CD14-positive monocyte (primary cell): ENCODE measurements at regions not wholly inside any gene's neighbourhood (a gene's known extent, or its start where the extent isn't known, plus 50 kb on each side); places are given as distances from the start of the nearest gene placed in this dataset.

Experiments
- DNase-seq, 3 donors: peaks; one replicate each; pipeline ENCODE4 v3.0.0-alpha.2; 2011 to 2022
- H2AFZ ChIP-seq: 2 replicates; pipeline ENCODE4 v1.6.0; 2012; ENCODE audit warnings: mild to moderate bottlenecking, low read depth, low read length, inconsistent platforms; ENCODE audit not compliant: insufficient read depth, poor library complexity, severe bottlenecking
- H3K27ac ChIP-seq, 2 donors: 1 replicate in 1 of 2; 2 replicates in 1 of 2; pipeline ENCODE4 v1.5.1; 2012 to 2013; ENCODE audit warnings: low read length in 2 of 2, control low read depth in 1 of 2, inconsistent platforms in 1 of 2, low read depth in 1 of 2, mild to moderate bottlenecking in 1 of 2
- H3K27me3 ChIP-seq, 2 donors: one replicate each; pipeline versions ENCODE4 v1.6.0 to v1.6.1; 2011 to 2013; ENCODE audit warnings: low read length in 2 of 2; ENCODE audit not compliant: control insufficient read depth in 2 of 2, insufficient read depth in 2 of 2
- H3K36me3 ChIP-seq, 2 donors: replicated peaks in 1 of 2; 1 replicate in 1 of 2; 2 replicates in 1 of 2; pipeline versions ENCODE4 v1.5.1 to v1.6.1; 2012 to 2013; ENCODE audit warnings: low read length in 2 of 2, control low read depth in 1 of 2, inconsistent platforms in 1 of 2, mild to moderate bottlenecking in 1 of 2; ENCODE audit not compliant: insufficient read depth in 2 of 2, control insufficient read depth in 1 of 2
- H3K4me1 ChIP-seq, 2 donors: 1 replicate in 1 of 2; 2 replicates in 1 of 2; pipeline versions ENCODE4 v1.5.1 to v1.6.1; 2012 to 2013; ENCODE audit warnings: low read length in 2 of 2, control low read depth in 1 of 2, inconsistent platforms in 1 of 2, mild to moderate bottlenecking in 1 of 2, moderate library complexity in 1 of 2; ENCODE audit not compliant: insufficient read depth in 2 of 2, control insufficient read depth in 1 of 2
- H3K4me2 ChIP-seq: replicated peaks from 2 replicates; pipeline ENCODE3; 2012; ENCODE audit warnings: low read length, moderate library complexity, mild to moderate bottlenecking; ENCODE audit not compliant: poor library complexity, severe bottlenecking; ENCODE audit errors: extremely low read depth
- H3K4me3 ChIP-seq, 3 experiments: fragments of 200-600 bp in 1 of 3; sonication (generic) in 1 of 3; replicated peaks in 1 of 3; 1 replicate in 2 of 3; 2 replicates in 1 of 3; pipeline ENCODE4 v1.5.1; 2011 to 2013; ENCODE audit warnings: low read length in 3 of 3, mild to moderate bottlenecking in 3 of 3, control low read depth in 2 of 3, low read depth in 2 of 3, inconsistent platforms in 1 of 3, moderate library complexity in 1 of 3
- H3K79me2 ChIP-seq: 2 replicates; pipeline ENCODE4 v1.6.0; 2012; ENCODE audit warnings: mild to moderate bottlenecking, control low read depth, inconsistent platforms, low read length, moderate library complexity; ENCODE audit not compliant: insufficient read depth
- H3K9ac ChIP-seq: 2 replicates; pipeline ENCODE4 v1.6.0; 2017; ENCODE audit warnings: low read length, mild to moderate bottlenecking; ENCODE audit not compliant: insufficient read depth, poor library complexity, severe bottlenecking
- H3K9me3 ChIP-seq, 2 donors: replicated peaks in 1 of 2; 1 replicate in 1 of 2; 2 replicates in 1 of 2; pipeline versions ENCODE4 v1.5.1 to v1.6.1; 2012 to 2013; ENCODE audit warnings: low read length in 2 of 2, control low read depth in 1 of 2; ENCODE audit not compliant: control insufficient read depth in 1 of 2, insufficient read depth in 1 of 2
- H4K20me1 ChIP-seq: 2 replicates; pipeline ENCODE4 v1.6.0; 2012; ENCODE audit warnings: mild to moderate bottlenecking, low read length, control low read depth, moderate library complexity; ENCODE audit not compliant: insufficient read depth
- H3K27ac Mint-ChIP-seq, 7 donors: one replicate each; pipeline ENCODE4 v1.8.0; 2020; ENCODE audit warnings: mild to moderate bottlenecking in 7 of 7, mixed read lengths in 7 of 7, moderate library complexity in 6 of 7, inconsistent platforms in 2 of 7
- H3K27me3 Mint-ChIP-seq, 3 donors: one replicate each; pipeline ENCODE4 v1.8.0; 2021 to 2022; ENCODE audit warnings: low read depth in 3 of 3, mild to moderate bottlenecking in 3 of 3, mixed read lengths in 3 of 3, moderate library complexity in 3 of 3, inconsistent platforms in 1 of 3
- H3K36me3 Mint-ChIP-seq, 2 donors: one replicate each; pipeline ENCODE4 v1.8.0; 2020; ENCODE audit warnings: mixed read lengths in 2 of 2, inconsistent platforms in 1 of 2, mild to moderate bottlenecking in 1 of 2
- H3K4me1 Mint-ChIP-seq: one replicate; pipeline ENCODE4 v1.8.0; 2020; ENCODE audit warnings: mild to moderate bottlenecking, mixed read lengths
- H3K4me3 Mint-ChIP-seq, 2 donors: one replicate each; pipeline ENCODE4 v1.8.0; 2020; ENCODE audit warnings: mild to moderate bottlenecking in 2 of 2, mixed read lengths in 2 of 2, moderate library complexity in 1 of 2
- H3K9me3 Mint-ChIP-seq, 7 donors: one replicate each; pipeline ENCODE4 v1.8.0; 2020 to 2022; ENCODE audit warnings: mixed read lengths in 7 of 7, mild to moderate bottlenecking in 6 of 7, moderate library complexity in 6 of 7, inconsistent platforms in 2 of 7
- WGBS: methylation state at CpG from one replicate; pipeline ENCODE4 v1.1.5; 2013; ENCODE audit warnings: missing lambda C conversion rate; ENCODE audit not compliant: insufficient coverage; 5-methylcytosine and 5-hydroxymethylcytosine counted together
- intact Hi-C, 2 donors: fragments of 100-400 bp; cut with micrococcal nuclease; formaldehyde crosslinking; loops; one replicate each; pipeline versions ENCODE4 v1.15.0 to v1.15.1; 2023
- TF ChIP-seq, protein P1 (sequence below): fragments of 200-600 bp; IDR thresholded peaks from one replicate; pipeline ENCODE4 v1.8.0; 2022; ENCODE audit warnings: antibody characterized with exemption, mild to moderate bottlenecking

- H3K36me3 ChIP-seq: no peaks in the 10 kb centered on the region
- no peak overlapping the region for H3K27ac ChIP-seq
- no peak overlapping the region for H3K9ac ChIP-seq
- no peak overlapping the region for H3K4me2 ChIP-seq
- H3K27me3 Mint-ChIP-seq: peaks cover 0 to 6% (median 5%) of the 10 kb centered on the region in 3 donors
- no peak overlapping the region for H3K4me3 Mint-ChIP-seq
- H3K79me2 ChIP-seq: no peaks in the 10 kb centered on the region
- WGBS: 52% methylated on average over 7 of the region's 7 CpGs
- peaks cover 0 to 2% (median 0%) of the 10 kb centered on the region in 7 donors for H3K9me3 Mint-ChIP-seq
- DNase-seq: no peak
- H2AFZ ChIP-seq: no peak overlapping the region
- no peaks in the 10 kb centered on the region for H3K27me3 ChIP-seq
- intact Hi-C loops: no loop called here
- H3K27ac Mint-ChIP-seq: no peak overlapping the region
- H4K20me1 ChIP-seq: no peaks in the 10 kb centered on the region
- no peak overlapping the region for H3K4me3 ChIP-seq
- no peaks in the 10 kb centered on the region for H3K9me3 ChIP-seq
- H3K4me1 Mint-ChIP-seq: no peaks in the 10 kb centered on the region
- TF ChIP-seq, protein P1, sequence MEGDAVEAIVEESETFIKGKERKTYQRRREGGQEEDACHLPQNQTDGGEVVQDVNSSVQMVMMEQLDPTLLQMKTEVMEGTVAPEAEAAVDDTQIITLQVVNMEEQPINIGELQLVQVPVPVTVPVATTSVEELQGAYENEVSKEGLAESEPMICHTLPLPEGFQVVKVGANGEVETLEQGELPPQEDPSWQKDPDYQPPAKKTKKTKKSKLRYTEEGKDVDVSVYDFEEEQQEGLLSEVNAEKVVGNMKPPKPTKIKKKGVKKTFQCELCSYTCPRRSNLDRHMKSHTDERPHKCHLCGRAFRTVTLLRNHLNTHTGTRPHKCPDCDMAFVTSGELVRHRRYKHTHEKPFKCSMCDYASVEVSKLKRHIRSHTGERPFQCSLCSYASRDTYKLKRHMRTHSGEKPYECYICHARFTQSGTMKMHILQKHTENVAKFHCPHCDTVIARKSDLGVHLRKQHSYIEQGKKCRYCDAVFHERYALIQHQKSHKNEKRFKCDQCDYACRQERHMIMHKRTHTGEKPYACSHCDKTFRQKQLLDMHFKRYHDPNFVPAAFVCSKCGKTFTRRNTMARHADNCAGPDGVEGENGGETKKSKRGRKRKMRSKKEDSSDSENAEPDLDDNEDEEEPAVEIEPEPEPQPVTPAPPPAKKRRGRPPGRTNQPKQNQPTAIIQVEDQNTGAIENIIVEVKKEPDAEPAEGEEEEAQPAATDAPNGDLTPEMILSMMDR: no peak
- H3K36me3 Mint-ChIP-seq: no peaks in the 10 kb centered on the region
- no peaks in the 10 kb centered on the region for H3K4me1 ChIP-seq
These were observed 684.3 kb downstream of the TMEM121 start for GRCh38 chr14:106210650-106211049.

GRCh38 chr14:106211334-106211900 is 685.0 kb downstream of the TMEM121 start:
- no peak overlapping the region for H2AFZ ChIP-seq
- no peaks in the 10 kb centered on the region for H3K36me3 Mint-ChIP-seq
- DNase-seq: no peak
- TF ChIP-seq, protein P1: no peak
- no peak overlapping the region for H3K9ac ChIP-seq
- intact Hi-C loops: no loop called here
- H3K27me3 ChIP-seq: no peaks in the 10 kb centered on the region
- no peaks in the 10 kb centered on the region for H4K20me1 ChIP-seq
- peak overlapping the region in 1 of 7 donors; percentile 46 for H3K27ac Mint-ChIP-seq
- peaks cover 0 to 2% (median 0%) of the 10 kb centered on the region in 7 donors for H3K9me3 Mint-ChIP-seq
- no peaks in the 10 kb centered on the region for H3K4me1 Mint-ChIP-seq
- H3K4me2 ChIP-seq: no peak overlapping the region
- no peak overlapping the region for H3K4me3 Mint-ChIP-seq
- H3K79me2 ChIP-seq: no peaks in the 10 kb centered on the region
- H3K4me3 ChIP-seq: no peak overlapping the region
- H3K27ac ChIP-seq: no peak overlapping the region
- no peaks in the 10 kb centered on the region for H3K36me3 ChIP-seq
- no peaks in the 10 kb centered on the region for H3K4me1 ChIP-seq
- 94% methylated on average over 2 of the region's 7 CpGs for WGBS
- no peaks in the 10 kb centered on the region for H3K9me3 ChIP-seq
- peaks cover 0 to 6% (median 3%) of the 10 kb centered on the region in 3 donors for H3K27me3 Mint-ChIP-seq
